ENCODE measurements at regions not wholly inside any gene's neighbourhood (a gene's known extent, or its start where the extent isn't known, plus 50 kb on each side); places are given as distances from the start of the nearest gene placed in this dataset.

DNA sequence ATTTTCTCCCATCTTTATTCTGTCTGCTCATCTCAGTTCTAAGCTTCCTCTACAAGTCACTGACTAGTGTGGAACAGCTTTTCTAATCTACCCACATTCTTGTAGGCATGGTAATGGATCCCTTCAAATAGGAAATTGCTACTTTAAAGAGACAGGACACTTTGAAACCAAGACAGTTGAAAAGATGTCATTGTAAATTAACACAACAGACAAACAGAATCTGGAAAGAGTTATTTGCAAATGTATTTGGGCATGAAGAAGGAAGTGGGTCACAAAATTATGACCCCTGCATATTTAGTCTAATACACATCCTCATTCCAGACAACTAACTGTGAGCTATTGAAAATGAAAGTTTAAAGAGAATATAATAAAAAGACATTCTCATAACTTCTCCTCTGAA, 298.2 kb upstream of the MARCKS start:
- no peak for FAIRE-seq

DNA sequence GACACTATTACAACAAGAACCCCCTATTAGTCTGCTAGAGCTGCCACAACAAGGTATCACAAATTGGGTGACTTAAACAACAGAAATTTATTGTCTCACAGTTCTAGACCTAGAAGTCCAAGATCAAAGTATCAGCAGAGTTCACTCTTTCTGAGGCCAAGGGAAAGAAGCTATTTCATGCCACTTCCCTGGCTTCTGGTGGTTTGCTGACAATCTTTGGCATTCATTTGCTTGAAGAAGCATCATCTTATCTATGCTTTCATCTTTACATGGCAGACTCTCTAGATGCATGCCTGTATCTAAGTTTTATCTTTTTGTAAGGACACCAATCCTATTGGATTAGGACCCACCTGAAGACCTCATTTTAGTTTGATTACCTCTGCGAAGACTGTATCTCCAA, 296.8 kb upstream of the MARCKS start:
- FAIRE-seq, result no peak

DNA sequence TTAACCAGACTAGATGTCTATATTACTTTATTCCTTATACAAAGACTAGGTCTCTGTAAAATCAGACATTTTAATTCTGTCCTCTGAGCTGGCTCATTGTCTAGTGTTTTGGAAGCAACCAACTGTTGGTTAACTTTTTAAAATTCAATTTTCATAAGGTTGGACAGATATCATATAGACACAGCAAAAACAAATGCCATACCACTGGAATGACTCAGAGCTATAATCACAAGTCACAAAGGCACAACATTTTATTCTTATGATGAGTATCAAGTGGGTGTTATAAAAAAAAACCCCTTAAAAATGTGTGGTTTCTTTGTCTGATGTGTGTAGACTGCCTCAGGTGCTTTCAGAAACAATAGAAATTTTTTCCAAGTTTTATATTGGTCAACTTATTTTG, 296.2 kb upstream of the MARCKS start:
- no peak for FAIRE-seq

DNA sequence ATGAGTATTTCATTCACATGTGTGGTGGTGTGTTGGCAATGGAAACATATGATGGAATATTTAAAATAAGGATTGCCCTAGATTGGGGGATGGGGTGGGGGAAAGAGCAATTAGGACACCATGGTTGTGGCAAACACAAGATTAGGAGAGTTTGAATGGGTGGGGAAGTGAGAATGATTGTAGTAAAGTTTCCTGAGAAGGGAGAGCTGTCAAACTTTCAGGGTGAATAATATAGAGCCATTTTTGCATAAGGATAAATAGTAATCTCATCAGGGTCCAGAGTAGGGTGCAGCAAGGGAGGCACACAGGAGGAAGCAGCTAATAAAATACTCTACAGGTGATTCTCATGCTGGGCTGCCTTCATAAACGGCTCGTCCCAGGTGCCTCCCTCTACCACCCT, 294.9 kb upstream of the MARCKS start:
- no peak for FAIRE-seq

DNA sequence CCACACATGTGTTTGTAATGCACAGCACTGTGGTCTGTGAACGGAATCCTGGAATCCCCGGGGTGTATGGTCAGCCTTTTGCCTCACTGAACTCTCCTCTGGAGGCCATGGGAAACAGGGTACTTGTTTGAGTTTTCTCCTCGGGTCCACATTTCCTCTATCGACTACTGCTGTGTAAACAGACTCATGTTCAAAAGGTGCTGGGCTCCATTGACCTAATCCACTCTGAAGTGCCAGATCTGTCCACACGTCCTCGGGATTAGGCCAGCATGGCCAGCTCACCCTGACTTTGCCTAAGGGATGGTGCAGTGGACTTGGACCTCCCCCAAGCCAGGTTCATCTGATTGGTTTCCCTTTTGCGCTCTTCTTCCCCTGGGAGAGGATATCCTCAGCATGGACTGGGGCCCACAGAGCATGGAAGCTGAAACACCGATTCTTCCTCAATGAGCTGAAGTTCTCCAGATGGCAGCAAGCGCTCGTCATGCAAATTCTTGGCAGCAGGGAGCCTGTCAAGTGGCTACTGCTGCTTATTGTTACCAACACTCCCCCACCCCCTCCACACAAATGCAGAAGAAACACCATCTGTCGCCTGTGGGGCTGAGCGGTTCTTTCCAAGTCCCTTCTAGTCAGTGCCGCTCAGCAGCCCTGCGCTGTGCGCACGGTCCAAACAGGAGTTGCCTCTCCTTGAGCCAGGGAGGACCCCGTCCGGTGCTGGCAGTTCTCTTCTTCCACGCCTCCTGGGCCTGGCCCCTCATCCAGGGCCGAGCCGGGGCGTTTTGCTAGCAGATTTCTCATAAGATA, 292.6 kb upstream of the MARCKS start:
- FAIRE-seq, result no peak

DNA sequence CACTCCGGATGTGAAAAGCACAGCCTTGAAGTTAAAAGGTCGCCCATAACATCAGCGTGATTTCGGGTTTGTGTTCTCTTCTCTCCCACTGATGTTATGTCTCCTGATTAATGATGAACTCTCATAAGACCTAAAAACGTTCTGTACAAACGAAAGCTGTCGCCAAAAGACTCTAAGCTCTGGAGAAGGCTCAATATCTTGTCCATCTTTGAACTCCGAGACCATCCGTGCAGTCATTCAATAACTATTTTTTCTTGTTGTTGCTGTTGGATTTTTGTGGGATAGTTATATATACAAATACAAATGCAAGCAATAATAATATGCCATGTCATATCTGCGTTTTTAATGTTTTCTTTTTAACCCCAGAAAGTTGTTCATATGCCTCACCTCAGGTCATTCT, 291.8 kb upstream of the MARCKS start:
- FAIRE-seq, result no peak

DNA sequence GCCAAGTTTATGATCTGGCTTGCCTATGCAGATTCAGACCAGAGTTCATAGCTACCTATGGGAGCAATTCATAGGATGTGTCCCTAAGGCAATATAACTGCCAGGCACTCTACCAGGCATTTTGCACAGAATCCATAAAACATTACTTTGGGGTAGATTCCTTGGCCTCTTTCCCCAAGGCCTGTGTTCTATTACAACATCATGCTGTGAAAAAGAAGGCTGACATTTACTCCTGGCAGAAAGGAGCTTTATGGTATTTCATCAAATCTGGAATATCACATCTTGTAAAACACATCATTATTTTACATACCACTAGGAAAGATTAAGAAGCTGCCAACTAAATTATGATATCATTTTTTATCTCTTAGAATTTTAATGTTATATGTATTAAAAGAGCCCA, 287.0 kb upstream of the MARCKS start:
- FAIRE-seq, result no peak

DNA sequence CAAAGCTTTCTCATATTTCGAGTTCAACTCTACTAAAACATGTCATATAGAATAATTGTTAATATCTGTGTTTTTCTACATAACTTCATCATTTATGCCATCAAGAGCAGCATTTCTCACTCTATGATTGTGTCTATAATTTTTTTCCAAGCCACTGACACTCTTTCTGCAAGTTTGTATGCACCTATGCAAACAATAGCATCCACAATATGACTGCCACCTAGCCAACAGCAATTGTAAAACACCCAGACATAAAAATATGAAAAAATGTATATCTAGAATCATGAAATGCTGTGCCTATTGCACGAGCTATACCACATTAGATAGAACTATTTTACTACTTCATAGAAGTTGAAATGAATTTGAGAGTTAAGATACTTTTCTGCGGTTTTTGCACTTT, 286.5 kb upstream of the MARCKS start:
- FAIRE-seq, result no peak

DNA sequence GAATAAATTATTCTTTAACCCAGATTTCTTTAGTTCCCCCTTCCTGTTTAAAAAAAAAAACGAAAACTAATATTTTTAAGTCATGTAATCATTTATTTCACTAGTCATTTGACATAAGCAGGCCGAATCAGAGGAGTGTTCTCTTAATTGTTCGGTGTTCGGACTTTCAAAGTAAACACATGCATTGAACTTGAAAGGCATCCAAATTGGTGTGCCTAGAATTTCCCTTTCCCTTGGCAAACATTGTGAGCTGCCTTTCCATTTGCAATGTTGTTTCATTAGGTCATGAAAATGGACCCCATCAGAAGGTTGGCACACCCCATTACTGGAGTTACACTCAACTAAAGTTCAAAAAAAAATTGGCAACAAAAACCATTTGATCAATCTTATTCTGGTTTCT, 283.0 kb upstream of the MARCKS start:
- no peak for FAIRE-seq

DNA sequence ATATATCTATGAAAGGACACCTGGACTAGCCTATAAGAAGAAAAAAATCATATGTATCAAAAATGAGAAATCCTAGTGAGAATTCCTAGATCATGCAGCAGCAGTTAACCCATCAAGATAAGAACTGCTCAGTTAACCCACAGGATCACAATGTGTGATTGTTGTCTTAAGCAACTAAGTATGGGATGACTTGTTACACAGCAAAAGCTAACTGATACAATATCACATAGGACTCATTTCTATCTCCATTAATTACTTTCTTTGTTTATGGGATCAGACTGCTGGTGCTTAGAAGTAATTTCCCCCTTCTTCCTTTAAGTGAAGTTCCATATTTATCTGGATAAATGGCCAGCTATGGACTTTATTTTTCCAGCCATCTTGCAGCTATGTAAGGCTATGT, 280.8 kb upstream of the MARCKS start:
- FAIRE-seq, result no peak

DNA sequence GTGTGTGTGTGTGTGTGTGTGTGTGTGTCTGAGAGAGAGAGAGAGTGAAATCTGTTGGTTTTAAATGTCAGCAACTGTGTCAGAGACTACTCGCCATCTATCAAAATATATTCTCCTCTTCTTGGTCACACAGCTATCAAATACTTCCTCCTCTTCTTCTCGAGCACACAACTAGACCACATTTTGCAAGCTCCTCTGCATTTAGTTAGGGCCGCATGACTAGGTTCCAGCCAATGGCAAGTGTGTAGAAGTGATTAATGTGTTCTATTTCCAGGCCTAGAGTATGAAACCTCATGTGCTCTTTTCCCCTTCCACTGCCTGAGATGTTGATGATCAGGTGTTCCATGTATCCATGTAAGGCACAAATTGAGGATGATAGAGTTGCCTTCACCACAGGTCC, 278.5 kb upstream of the MARCKS start:
- FAIRE-seq, result no peak

DNA sequence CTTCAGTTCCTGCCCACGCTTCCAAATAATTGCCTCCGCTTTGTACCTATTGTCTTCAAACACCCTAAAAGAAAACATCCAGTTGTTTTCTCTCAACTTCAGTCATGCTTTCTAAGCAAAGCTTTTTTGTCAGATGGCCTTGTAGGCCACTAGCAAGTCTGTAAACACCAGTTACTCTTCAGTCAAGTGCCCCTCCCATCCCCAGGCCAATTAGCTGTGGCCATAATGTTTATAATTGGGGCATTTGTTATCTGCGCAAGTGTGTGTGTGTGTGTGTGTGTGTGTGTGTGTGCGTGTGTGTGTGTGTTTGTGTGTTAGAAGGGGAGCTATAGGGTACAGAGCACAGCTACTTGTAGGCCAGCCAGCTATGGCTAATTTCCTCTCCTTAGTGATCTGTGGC, 272.4 kb upstream of the MARCKS start:
- FAIRE-seq, result no peak

DNA sequence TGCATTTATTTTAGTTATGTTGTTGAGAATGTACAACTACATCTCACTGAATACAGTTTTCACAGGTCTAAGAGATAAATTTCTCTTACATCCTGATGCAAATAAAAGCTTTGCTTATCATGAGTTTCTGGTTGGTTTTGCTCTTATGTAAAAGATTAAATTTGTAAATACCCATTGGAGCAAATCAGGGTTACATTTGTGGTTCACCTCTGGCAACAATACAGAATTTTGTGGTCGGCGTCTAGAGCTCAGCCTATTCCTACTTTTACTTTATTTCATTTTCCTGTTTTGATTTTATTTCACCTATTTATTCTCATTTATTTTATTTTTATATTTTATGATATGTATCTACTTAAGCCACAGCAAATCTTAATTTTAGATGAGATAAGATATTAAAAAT, 271.9 kb upstream of the MARCKS start:
- FAIRE-seq, result no peak

DNA sequence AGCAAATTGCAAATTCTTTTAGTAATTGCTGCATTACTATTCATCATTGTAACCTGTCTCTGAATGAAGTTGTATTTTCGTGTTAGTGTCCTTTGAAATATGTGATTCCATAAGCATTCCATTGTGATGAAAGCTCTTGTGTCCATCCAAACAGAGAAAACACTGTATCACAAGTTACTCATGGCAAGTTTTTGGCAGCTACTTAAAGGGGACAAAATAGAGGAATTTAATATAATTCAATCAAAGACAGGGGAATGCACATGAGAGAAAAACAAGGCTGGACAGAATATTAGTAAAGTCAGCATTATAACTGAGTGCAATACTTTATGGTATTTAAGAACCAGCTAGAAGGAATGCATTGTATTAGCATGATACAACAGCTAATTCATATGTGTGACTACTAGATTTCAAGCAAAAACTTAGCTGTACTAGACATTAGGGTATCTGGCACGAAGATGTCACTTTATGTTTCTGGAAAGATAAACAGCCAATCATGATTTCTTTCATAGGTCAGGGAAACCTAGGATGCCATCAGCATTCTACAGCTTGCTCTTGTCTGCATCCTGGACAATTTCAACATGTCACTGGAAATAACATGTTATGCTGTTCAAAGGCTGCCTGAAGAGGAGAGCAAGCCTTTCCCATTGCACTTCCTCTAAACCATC, 270.6 kb upstream of the MARCKS start:
- FAIRE-seq, result no peak

DNA sequence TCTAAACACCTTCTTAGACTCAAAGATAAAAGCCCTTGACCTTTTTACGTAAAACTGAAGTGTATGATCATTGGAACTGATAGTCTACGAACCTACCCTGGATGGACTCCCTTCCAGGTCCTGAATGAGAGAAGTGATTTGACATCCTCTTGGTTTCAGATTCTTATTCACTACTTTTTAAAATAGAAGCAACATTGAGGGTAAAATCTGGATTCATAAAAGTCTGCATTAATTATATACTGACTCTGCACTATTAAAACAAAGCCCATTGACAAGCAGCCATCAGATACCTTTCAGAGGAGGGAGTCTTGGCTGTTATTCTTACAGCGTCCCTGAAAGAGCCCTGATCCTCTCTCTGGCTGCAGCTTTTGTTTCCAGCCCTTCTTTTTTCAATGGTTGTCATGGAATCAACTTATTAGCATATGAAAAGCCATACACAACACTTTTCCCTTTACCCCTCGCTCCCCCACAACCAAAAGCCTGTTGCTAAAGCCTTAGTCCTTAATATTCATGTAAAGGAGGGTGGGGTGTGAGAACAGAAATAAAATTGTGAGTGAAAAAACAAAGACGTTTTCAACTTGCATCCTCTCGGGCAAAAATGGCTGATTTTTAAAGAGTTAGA, 270.0 kb upstream of the MARCKS start:
- FAIRE-seq, result no peak

DNA sequence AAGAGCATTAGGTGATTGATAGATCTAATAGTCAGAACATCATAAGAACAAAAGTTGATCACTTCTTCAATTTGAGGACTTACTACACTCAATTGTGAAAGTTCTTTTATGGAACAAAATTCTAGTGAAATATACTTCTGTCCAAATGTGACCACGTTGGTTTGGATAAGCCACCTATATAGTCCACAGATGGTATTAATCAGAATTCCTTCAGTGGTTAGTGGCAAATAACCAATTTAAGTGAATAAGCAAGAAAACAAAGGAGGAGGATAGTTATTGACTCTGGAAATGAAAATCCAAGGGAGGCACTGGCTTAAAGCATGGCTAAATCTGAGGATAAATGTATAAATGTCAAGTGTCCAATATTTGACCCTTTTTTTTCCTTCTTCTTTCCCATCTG, 268.5 kb upstream of the MARCKS start:
- no peak for FAIRE-seq

DNA sequence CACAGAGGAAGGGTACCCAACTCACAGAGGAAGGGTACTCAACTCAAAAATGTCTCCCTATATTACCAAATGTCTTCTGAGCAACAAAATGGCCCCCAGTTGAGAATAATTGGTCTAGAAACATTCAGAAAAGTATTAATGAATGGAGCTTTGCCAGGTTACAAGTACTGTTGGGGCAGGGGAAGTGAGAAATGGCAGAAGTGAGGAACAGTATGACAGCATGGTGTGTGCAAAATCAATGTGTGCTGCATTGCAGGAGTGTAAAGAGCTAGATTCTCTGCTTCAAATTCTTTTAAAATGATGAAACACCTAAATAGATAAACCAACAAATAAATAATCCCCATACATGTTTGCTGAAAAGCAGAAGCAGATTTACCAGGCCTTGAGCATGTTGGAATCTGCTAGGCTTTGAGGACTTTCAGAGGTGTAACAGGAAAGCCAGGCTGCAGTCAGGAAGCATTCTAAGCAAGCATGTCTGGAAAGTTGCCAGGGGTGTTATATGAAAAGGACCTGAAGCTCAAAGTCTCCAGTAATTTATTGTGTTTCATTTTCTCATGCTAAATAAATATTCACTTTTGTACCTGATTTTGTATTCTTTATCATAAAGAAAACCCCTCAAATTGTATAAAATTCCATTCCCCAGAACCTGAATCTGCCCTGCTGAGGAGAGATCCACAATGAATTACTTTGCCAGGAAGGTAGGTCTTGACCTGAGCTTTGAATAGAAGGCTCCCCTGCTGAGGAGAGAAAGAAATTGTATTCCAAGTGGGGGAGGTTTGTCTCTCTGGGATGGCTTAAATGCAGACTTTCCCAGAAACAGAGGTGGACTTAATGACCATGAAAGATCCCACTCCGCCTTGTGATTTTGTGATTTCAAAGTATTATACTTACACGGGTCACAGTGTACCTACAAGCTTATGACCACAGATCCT, 265.0 kb upstream of the MARCKS start:
- FAIRE-seq, result no peak

DNA sequence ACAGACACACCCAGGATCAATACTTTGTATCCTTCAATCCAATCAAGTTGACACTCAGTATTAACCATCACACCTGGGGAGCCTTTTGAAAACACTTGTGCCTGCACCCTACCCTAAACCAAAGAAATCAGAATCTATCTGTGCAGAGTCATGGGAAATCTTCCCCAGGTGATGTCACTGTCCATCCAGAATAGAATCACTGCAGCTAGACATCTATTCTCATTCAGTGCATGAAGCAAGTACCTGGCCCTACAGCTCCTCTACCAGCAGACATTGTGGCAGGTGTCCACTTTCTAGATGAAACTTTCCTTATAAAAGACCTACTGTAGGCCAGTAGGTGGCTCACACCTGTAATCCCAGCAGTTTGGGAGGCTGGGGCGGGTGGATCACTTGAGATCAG, 262.4 kb upstream of the MARCKS start:
- FAIRE-seq, result no peak

DNA sequence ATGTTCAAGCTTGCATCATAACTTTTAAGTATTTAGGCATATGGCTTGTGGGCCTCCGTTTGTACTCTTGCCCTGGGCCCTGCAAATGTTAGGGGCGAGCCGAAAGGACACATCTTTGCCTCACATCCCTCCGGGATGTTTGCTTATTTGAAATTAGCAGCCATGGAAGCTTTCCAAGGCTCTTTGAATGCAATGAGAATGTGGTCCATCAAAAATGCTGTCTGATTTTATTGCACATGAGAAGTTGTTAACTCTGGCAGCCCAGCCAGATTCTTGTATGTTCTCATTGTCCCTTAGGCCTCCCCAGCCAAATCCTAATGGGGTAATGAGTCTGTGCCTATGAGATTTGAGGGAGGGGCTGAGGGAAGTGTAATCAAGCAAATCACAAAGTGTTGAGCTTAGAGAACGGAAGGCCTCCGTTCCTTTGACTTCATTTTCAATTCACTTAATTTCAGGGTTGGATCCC, 261.2 kb upstream of the MARCKS start:
- no peak for FAIRE-seq

DNA sequence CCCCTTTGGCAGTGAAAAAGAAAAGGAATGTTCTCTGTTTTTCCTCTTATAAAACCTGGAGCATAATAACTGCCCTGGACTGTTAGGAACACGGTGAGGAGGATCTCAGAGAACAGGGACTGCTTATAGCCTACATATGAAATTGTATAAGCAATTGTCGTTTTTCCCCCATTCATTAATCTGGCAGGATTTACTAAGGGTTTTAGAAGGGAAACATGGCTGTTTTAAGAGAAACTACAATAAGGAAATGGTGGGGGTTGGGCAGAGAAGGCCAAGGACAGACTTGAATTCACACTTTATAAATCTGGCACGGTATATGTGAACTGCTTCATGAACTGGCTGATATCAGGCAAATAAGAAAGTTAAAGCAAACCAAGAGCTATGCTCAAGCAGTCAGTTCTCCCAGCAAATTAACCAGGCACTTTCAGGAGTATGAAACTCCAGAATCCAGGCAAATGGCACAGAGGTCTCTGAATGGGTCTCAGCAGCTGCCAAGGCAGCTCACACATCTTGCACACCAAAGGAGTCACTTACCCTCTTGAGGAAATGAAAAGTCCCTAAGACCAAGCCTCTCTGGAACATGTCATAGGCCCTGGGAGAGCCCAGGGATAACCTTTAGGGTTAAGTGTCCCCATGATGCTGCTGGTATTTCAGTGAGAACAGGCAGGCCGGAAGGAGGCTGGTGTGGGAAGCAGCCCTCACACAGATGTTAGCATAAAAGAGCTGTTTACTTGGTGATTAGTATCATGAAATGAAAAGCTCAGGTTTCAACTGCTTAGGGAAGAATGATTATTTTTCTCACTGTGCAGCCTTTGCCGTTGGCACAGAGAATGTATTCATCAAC, 260.5 kb upstream of the MARCKS start:
- no peak for FAIRE-seq

DNA sequence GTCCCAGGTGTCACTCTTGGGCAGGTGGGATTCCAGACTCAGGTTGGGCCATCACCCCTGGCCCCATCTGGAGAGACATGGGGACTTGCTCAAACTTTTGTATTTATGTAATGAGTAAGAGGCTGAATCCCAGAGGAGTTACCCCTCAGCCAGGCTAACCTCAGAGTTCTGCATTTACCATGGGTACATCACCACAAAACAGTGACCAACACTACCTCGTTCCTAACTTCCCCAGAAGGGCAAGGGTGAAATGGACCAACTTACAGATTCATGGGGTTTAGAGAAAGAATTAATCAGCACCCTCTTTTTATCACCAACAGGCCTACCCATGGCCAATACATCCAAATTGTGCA, 259.9 kb upstream of the MARCKS start:
- FAIRE-seq, result no peak

DNA sequence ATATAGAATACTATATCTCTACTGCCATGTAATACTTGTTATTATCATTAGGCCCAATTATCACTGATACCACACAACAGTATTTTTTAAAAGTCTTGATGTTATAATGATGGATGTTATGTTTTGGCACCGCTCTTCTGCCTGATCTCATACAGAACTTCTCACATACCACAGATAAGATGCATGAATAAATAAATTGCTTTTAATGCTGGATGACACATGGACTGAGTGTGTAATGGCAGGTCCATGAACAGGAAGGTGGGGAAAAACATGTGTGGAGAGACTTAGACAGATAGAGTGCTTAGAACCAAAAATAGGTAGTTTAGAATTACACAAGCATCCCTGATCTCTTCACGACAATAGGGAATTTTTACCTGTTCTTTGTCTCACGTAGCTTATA, 258.4 kb upstream of the MARCKS start:
- no peak for FAIRE-seq
